NCI-H187 treated with DMSO at 0.1 percent for 48 hours (cell line): ENCODE measurements at regions not wholly inside any gene's neighbourhood (a gene's known extent, or its start where the extent isn't known, plus 50 kb on each side); places are given as distances from the start of the nearest gene placed in this dataset.

ENCODE experiments used
- DNase-seq: peaks from one replicate; lab custom pipeline; 2025; lab: John Stamatoyannopoulos, UW

DNA sequence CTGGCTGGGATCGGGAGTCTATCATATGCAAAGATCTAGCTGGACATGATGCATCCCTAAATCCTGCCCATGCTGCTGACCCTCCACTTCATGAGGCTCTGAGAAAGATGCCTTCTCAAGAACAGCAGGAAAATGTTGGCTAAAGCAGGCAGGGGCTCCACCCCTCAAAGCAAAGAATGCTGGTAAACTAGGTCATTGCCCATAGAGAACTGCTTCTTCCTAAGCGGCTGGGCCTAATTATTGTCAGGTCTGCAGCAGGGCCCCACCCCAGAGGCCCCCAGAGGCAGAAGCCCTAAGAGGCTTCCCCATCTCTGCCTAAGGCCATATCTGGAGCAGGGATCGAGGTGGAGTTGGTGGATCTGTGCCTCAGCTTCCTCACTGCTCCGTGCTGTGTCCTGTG lies 447.4 kb upstream of the PROK2 start:
- DNase-seq = no peak

DNA sequence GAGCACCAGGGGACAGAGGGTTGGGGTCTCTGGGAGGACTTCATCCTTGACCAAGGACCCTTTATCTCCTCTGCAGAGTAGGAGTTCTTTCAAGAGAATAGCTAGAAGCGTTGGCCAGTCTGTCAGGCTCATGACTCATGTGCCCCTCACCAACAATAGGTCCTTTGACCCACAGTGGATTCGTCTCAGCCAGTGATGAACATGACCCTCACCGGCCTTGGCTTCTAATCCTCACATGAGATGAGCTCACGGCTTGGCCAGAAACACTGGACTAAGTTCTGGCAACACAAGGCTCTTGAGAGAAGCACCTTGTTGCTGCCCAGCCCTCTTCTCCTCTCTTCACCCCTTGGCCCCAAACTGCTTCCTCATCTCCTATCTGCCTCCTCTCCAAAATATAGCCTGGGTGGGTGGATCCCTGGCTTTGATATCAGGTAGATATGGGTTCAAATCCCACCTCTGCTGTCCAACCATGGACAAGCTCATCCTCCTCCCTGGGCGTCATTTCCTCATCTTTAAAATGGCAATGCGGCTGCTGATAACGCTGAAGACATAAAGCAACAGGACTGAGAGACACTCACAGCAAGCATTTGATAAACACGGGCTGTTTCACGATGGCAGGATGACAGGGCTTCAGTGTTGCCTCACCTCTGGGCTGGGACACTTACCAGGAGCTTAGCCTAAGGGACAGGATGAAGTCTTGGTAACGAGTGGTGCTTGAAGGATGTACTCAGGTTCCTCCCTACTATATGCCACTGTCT lies 446.7 kb upstream of the PROK2 start:
- DNase-seq = no peak

DNA sequence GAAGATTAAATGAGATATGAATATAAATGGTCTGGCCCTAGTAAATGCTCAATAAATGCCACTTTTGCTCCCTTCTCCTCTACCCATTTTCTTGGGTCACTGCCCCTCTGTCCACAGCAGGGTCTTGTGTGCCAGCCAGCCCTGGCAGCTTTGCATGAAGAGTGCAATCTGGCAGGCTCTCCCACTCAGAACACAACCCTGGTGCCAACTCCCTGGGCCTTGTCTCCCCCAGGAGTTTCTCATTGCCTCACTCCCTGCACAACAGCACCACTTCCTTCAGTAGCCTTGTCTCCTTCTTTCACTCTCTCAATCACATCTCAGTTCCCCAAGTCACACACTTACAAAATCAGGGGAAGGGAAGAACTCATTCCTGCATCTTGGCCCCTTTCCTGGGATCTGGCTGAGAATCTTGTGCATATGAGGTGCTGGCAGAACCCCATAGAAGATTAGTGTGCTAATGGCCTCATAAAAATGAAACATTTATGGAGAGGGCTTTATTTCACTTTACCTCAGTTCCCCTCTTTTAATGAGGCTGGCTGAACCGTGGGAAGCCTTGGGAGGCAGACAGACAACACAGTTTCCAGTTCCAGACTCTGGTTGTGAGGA lies 445.9 kb upstream of the PROK2 start:
- no peak for DNase-seq

DNA sequence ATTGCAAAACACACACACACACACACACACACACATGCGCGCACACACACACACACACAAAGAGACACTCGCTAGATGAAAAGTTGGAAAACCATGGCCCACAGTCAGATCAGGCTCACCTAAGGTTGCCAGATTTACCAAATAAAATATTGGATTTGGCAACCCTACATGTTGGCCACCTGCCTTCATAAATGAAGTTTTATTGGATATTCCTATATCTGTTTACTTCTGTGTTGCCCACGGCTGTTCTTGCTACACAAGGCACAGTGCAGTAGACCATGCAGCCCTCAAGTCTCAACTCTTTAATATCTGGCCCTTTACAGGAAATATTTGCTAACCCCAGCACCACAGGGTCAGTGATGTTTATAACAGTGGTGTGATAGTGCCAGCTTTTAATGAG lies 445.0 kb upstream of the PROK2 start:
- no peak for DNase-seq

DNA sequence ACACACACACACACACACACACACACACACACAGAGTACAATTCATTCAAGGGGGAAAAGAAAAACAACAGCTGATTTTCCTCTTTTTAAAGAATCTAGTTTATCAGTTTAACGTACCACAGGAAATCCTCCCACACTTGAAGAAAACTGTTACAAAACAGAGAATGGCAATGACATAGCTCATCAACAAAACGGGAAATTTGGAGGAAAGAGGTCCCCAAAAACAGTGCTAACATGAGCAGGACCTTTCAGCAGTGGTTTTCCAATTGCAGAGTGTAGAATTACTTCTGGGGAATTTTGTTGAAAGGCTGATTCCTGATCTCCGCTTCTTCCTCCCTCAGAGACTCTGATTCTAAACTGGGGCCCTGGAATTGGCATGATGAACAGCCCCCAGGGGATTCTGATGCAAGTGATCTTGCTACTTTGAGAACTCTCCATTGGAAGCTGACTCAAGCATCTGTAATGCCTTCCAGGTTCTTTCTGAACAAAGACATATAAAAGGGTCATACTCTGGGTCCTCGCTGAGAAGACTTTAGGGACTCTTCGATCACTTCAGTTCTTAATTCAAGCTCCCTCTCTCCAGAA lies 442.6 kb upstream of the PROK2 start:
- no peak for DNase-seq

DNA sequence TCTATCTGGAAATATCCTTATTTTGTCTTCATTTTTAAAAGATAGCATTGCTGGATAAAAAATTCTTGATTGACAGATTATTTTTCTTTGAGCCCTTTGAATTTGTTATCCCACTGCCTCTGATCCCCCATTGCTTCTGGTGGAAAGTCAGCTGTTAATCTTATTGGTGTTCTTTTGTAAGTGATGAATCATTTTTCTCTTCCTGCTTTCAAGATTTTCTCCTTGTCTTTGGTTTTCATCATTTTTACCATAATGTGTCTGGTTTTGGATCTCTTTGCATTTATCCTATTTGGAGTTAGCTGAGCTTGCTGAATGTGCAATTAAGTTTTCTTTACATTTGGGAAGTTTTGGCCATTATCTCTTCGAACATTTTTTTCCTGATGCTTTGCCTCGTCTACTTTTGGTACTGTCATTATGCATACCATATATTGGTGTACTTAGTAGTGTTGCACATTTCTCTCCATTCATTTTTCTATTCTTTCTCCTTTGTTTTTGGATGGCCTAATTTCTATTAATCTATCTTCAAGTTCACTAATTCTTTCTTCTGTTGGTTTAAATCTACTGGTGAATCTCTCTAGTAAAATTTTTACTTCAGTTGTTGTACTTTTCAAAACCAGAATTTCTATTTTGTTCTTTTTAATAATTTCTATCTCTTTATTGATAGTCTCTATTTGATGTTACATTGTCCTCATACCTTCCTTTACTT lies 440.0 kb upstream of the PROK2 start:
- DNase-seq = no peak

DNA sequence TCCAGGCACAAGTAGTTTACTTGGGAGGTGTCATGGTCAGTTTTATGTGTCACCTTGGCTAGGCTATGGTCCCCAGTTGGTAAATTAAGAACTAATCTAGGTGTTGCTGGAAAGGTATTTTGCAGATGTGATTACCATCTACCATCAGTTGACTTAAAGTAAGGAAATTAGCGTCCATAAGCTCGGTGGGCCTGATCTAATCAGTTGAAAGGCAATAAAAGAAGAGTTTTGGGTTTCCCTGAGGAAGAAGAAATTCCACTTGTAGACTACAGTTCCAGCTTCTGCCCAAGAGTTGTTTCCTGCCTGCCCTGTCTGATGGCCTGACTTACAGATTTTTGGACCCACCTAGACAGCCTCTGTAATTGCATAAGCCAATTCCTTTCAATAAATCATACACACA lies 438.7 kb upstream of the PROK2 start:
- DNase-seq = no peak

DNA sequence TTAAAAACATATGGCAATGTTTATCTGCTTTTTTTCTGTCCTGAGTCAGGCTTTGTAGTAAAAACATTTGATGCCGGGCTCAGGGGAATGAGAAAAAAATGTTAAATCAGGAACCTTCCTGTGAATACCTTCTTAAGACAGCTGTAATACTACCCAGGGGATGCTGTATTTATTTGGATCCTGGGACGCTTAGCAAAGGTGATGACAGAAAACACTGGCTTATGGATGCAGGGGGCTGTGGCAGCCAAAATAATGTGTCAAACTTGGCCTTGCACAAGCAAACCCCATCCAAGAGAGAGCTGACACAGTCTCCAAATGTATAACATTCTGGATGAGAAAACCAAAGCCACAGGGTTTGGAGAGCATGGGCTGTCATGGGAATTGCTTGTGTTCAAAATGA lies 438.2 kb upstream of the PROK2 start:
- no peak for DNase-seq

DNA sequence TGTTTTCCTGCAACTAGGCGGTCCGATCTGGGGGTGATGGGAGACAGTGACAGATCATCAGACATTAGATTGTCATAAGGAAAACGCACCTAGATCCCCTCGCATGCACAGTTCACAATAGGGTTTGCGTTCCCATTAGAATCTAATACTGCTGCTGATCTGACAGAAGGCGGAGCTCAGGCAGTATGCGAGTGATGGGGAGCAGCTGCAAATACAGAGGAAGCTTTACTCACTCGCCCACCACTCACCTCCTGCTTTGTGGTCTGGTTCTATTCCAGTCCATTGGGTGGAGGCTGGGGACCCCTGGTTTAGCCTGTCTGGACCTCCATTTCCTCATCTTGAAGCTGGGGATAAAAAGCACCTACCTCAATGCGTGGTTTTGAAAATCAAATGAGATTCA lies 437.5 kb upstream of the PROK2 start:
- DNase-seq = no peak

DNA sequence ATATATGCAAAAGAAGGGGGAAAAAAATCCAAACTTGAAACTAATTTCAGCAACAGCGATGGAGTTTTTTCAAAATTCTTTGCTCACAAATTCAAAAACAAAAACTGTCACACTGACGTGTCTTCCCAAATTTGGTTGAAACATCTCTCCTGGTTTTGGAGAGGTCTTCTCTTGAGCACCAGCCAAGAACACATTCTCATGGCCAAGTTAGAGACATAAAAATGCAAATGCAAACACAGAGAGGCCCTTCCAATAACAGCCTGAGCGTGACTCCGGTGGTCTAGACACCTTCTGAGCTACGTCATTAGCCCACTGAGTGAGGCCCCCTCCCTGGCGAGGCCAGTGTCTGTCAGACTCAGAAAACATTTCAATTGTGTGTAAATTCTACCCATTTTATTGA lies 436.0 kb upstream of the PROK2 start:
- no peak for DNase-seq

DNA sequence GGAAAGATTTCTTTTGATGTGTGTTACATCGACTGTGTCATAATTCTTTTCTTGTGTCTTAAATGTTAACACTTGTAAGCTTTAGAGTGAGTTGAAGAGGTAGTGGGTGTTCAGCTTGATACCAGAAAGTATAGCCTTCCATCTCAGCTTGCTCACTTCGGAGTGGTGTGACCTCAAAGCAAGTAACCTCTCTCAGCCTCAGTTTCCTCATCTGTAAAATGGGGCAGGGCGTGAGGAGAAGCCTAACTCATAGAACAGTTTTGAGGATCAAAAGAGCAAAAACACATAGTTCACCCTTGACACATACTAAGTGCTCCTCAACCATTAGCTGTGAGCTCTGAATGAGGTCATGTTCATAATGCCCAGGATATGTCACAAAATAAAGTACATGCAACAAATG lies 434.8 kb upstream of the PROK2 start:
- no peak for DNase-seq

DNA sequence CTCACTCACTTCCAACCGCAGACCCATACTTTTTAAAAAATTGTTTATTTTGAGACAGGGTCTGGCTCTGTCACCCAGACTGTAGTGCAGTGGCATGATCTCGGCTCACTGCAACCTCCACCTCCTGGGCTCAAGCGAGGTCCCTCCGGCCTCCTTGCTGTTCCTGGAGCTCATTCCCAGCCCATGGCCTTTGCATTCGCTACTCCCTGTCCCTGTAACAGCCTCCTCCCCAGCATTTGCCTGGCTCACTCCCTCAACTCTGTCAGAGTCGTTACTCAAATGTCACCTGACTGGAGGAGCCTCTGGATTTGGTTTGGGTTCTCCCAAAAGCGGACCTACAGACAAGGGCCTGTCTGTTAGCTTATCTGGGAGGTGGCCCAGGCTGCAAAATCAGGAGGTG lies 432.6 kb upstream of the PROK2 start:
- no peak for DNase-seq

DNA sequence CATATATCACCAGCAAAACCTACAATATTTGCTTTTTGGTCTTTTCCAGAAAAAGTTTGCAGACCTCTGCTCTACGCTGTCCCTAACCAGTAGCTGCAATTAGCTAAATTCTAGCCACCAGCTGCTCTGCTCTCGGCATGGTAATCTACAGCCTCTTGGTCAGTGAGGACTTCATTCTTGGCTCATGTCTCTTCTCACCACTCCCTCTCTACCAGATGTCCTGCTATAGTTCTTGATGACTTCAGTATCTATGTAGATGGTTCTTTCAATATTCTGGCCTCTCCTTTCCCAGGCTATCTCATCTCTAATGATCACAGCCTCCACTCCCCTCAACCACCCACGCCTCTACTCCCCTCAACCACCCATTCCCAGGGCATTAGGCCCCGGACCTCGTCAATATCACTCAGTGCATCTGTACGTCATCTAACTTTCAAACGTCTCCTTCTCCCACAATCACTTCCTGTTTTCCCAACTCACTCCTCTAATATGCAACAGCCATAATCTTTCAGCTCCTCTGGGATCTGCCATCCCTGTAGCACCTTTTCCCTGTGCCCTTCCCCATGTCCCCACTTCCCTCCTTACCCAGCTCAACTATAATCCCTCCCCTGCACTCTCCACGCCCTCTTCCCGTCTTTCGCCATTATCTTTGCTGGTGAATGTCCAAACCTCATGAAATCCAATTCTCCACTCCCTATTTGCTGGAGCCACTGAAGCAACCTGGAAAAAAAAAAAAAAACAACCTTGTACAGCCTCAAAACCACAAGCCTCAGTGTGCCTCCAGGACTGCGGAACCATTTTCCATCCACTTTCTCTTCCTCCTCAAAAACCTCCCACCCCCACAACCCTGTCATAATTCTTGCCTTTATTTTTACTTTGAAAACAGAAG lies 429.4 kb upstream of the PROK2 start:
- DNase-seq = no peak

DNA sequence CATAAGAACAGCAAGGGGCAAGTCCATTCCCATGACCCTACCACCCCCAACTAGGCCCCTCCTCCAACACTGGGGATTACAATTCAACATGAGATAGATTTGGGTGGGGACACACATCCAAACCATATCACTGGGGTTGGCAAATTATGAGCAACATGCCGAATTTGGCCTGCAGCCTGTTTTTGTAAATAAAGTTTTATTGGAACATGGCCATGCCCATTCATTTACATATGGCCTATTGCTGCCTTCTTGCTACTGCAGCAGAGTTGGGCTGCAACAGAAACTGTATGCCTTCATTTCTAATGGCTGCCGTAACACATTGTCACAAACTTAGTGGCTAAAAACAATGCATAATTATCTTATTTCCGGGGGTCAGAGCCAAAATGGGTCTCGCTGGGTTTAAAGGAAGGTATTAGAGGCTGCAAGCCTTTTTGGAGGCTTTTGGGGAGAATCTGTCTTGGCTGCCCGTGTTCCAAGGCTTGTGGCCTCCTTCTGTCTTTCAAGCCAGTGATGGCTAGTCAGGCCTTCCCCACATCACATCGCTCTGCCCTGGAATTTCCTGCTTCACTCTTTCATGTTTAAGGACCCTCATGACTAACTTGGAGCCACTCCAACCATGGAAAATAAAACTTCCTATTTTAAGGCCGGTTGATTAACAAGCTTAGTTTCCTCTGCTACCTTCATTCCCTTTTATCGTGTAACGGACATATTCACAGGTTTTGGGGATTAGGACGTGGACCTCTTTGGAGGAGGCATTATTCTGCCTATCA lies 428.5 kb upstream of the PROK2 start:
- no peak for DNase-seq

DNA sequence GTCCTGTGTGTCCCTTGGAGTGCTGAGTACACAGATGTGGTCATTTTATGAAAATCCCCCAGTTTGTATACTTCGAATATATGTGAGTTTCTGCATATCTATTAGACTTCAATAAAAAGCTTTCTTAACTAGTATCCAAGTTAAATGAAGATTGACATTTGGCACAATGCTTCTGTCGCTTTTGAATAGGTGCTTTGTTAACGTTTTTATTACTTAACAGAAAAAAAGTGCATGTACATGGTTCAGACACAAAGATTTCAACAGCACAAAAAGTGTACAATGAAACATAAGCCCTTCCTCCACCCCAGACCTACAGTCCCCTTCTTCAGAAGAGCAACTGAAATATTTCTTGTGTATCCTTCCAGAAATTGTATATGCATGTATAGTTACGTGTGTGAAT lies 427.4 kb upstream of the PROK2 start:
- DNase-seq = no peak

DNA sequence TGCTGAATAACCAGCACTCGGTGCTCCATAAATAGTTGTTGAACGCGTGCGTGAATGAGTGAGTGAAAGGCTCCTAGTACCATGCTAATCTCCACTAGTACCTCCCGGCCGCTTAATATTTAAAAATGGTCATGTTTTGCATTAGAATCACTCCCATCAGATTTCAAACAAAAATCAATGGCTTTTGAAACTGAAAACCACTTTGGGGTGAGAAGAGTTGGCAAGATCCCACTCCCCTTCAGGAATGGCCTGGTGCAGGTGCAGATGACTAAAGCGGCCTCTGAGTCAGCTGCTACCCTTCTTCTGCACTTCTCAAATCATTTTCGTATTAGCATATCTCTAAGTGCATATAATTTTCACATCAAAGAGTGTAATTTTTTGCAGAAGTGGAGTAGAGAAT lies 425.3 kb upstream of the PROK2 start:
- DNase-seq = no peak

DNA sequence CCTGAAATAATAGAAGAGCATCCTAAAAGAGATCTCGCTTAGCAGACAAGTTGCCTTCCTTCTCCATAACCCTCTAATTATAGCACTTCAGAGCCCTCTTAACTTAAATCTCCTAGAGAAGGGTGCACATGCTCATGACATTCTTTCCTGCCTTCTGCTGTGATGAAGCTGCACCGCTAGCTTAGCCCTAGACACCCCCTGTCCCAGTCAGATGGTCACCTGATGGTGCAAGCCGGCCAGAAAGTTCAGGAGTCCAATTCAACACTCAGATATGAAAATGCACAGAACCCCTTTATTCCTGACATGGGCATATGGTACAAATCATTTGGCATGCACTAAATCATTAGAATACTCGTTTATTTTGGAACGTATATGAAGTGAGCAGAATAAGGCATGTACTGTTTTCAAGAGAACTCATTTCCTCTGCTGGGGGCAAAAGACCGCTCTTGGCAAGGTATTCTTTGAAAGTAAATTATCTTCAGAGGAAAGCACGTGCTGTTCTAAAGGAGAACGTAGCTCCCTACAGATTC lies 420.4 kb upstream of the PROK2 start:
- DNase-seq = no peak

DNA sequence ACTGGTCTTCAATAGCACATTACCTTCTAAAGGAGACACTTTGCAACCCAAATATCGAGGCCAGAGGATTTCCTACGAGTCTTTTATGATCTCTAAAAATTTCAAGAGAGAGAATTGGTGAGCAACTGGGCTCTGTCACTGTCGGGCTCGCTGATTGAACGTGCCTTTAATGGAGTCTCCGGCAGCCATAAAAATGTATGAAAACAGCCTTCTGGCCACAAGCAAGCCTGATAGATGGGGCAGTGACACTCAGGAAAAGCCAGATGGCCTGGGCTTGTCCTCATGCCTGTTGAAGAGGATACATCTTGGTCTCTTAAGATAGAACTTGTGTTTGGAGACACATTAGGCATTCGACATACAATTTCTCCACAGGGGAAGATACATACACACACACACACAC lies 419.5 kb upstream of the PROK2 start:
- DNase-seq = no peak

DNA sequence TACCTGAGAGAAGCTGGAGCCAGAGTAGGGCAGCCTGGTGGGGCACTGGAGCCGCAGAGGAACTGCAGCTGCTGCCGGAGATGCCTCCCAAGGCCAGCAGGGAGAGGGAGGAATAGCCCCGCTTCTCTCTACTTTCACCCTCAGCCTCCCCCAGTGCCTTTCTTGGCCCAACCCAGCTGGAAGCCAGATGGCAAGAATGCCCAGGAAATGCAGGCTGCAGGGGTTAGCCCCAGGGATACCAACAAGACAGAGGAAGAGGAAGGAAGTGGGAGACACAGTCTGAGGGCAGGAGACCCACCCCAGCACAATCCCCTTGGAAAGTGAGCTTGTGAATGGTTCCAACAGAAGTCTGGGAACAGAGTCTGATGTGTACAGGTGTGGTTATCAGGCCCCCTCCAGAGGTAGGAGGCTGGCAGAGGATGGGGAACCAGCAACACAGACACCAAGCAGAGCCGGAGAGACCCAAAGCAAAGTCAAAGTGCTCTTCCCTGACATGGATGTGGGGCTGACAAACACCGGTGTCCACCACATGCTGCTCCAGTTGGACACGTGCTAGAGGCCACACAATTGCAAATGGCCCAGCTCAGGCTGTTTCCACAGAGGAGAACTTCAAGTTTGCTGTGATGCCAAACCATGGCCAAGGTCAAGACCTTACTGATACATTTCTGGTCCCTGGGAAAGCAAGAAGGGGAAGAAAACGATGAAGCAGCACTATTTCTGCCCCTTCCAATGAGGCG lies 418.8 kb upstream of the PROK2 start:
- no peak for DNase-seq

DNA sequence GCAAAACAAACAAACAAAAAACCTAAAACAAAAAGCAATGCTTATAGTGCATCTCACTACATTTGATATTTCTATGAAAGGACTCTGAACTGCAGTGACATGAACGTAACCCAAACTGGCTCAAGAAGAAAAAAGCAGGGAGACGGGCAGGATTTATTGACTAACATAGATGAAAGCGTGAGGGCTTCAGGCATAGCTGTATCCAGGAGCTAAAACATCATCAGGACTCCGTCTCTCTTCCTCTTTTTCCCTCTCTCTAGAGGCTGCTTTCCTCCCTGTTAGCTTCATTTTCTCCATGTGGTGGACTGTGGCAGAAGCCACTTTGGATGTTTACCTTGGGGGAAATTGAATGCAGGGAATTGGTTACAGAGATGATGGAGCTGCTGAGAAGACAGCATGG lies 418.2 kb upstream of the PROK2 start:
- DNase-seq = no peak
